IPS-NIHi7 (cell line): ENCODE measurements at regions not wholly inside any gene's neighbourhood (a gene's known extent, or its start where the extent isn't known, plus 50 kb on each side); places are given as distances from the start of the nearest gene placed in this dataset.

Experiments used
- DNase-seq: peaks from one replicate; pipeline ENCODE4 v3.0.0; 2012; ENCODE audit warnings: mixed read lengths; ENCODE audit errors: extremely low spot score

DNA sequence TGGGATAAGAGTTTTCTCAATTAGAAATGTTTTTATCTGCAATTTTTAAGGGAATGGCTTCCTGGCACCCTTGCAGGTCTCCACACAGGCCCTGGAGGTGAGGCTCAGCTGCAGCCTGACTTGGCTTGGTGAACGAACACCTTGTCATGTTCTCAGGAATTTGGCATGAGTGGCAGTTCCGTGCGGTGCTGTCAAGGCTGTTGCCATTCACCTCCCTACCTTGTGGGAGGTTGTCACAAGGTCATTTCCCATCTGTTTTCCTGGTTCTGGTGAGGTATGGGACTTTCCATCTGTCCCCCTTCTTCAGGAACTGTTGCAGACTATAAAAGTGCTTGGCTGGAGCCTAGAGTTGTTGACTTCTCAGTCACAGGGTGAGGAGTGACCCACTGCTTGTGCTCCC, 82.9 kb downstream of the ELOVL4 start:
- DNase-seq: no peak

DNA sequence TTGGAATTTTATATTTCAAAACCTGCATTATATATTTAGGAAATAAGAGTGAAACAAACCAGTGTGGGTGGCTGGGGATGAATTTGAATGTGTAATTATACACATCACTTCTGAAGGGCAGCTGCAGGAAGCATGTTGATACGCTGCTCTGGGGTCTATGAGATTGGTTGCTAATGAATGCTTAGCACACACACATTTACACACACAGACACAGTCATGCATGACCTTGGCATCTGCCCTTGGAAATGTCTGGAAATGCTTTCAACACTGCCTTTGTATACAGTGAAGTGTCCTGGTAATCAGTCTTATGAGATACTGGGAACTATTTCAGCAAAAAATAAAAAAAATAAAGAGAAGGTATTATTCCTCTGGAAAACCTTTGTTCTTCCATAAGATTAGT, 83.4 kb downstream of the ELOVL4 start:
- DNase-seq: no peak

DNA sequence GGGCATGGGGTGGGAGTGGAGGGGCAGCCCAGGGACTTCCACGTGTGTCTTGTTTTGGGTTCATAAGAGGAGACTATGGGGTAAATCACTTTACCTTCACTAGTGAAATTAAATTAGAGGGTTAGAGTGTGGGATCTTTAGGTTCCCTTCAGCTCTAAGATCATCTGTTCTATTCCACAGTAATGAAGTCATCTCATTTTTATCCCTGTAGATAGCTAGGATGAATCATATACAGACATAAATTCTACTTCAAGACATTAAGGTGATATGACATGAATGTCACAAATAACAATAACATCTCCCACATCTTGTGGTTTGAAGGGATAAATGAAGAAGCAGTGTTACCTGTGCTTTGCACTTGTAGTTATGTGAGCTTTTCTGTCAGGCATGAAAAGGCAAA, 83.8 kb downstream of the ELOVL4 start:
- DNase-seq: no peak

DNA sequence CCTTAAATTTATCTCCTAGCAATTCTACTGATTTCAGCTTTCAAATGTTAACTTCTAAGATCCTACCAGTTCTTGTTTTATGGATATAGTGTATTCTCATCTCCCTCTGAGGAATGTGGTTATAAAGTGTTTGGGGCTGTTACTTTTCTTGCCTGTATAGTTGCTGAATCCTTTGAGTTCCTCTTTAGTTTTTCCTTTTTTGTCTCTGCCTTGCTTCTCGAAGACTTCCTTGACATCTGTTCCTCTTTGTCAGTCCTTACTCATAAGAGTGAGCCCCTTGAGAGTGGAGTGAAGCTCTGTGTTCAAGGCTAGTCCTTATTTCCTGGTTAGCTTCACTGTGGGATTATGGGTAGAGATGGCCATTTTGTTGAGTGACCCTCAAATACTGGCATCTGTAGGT, 84.6 kb downstream of the ELOVL4 start:
- DNase-seq: no peak

DNA sequence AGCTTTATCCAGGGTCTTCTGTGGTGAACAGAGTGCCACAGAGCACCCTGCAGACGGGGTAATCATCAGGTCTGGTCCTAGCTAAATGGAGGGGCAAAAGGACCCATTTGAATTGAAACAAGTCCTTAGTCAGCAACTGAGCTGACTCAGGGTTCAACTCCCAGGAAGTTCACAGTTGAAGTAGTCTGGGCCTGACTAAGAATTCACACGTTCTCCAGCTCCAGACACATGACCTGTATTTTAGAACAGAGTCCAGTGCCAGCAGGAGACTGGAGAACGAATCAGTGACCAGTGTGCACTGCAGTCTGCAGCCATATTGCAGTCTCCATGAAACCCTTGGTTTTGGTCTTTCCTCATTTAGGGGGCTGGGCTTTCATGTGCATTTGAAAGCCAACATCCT, 85.2 kb downstream of the ELOVL4 start:
- DNase-seq: no peak

DNA sequence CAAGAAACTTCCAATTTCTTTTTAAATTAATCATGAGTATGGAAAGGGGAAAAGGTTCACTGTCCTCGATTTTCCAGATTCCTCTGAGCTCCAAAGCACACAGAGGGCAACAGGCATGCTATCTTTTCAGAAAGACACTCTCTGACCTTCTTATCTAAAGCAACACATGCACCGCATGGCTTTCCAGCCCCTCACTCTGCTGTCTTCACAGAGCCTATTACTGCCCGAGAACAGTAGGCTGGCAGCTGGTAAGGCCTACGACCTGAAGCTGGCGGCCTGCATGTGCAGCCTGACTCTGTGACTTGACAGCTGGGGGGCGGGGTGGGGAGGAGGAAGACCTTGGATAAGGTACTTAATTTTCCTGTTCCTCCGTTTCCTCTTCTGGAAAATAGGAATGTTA, 86.3 kb downstream of the ELOVL4 start:
- no peak for DNase-seq

DNA sequence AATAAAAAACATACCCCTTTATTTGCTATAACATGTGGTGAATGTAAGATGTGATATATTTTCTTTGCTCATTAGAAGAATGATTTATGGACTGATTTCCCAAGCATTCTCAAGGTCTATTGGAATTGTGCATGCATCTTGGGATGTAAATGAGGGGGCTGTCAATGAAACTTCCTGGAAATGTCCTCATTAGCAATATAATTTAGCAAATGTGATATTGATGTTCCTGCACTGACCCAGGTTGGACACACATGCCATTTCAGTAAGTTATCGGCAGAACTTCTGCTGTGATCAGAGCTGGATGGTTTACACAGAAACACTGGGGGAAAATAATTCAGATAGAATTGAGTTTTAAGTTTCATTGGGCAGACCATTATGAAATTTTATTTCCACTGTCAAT, 99.9 kb downstream of the ELOVL4 start:
- DNase-seq: no peak

DNA sequence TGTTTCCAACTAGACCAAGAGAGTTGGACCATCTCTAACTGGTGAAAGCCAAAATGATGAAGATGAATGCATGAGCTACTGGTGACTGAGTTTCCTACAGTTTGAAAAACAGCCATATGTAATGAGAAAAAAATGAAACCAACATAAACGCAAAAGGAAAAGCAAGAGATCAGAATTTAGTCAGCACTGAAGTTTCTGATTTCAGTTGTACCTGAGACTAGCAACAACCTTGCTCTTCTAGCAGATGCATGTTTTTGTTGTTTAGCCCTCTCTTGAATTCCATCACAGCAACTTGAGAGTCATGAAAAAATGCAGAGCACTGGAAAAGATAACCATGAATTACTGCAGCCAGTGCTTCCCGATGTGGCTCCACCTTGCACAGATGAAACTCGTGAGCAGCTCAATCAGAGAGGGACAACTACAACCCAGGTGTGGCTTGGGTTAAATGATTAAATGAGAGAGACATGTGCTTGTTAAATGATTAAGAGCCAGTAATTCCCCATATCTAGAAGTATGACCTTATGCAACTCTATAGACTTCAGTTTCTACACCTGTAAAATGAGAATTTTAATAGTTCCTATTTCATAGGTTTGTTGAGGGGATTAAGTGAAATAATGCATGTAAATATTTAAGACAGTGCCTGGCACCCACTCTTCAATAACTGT, 104.8 kb downstream of the ELOVL4 start:
- DNase-seq: no peak

DNA sequence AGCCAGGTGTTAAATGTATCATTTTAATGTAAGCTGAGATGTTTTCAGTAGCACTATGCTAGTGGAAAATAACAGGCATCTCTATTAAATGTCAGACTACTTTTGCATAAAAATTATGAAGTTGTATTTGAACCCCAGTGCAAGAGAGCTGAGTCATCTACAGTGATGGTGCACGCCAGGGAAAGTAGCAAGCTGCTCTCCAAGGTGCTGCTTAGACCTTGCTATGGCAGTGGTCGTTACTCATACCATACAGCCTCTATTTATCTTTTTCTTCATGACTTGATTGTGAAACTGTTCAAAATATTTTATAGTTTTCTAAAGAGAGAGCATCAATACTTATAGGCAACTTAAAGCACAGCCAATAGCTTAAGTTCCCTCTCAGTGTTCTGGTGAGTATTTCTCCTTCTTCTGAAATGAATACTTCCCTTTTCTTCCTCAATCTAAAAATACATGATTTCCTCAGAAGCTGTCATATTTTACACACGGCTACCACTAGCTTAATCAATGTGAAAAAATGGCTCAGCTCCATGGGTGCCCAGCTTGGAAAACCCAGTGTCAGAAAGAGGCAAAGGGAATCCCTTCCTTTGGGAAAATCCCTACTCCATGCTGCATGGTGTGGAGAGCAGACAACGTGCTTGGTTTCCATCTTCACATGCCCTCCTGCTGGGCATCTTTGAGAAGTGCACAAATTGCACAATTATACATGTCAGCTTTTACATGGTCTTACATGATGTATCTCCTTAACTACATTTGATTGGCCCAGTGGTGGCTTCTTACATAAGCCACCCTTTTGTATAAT, 105.6 kb downstream of the ELOVL4 start:
- DNase-seq: peak; percentile 45

DNA sequence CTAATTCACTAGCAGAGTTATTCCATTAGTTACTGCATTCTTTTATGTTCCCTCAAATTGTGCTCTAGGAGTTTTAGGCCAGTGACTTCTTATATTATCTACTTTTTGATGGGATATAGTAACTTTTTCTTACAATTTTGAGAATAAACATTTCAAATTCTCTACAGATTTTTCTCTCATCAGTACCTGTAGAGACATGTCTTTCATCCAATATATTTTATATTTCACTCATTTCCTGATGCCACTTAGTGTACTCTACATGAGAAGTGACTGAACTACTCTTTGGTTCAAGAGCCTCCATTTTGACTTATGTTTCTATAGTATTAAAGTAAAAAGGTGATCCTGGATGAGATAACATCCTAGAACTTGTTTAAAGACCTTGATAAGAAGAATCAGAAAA, 108.5 kb downstream of the ELOVL4 start:
- DNase-seq: no peak

DNA sequence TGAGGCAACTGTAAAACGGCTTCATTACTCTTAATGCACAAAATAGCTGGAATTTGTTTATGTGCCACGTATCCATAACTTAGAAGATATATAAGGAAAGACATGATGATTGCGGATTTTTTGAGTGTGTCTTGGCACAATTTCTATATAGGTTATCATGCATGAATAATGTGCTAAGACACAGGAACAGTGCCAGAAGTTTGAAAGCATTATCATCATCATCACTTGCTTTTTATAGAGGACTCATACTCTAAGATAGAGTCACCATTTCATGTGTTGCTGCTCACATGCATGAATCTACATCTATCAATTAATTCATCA, 113.4 kb downstream of the ELOVL4 start:
- no peak for DNase-seq

DNA sequence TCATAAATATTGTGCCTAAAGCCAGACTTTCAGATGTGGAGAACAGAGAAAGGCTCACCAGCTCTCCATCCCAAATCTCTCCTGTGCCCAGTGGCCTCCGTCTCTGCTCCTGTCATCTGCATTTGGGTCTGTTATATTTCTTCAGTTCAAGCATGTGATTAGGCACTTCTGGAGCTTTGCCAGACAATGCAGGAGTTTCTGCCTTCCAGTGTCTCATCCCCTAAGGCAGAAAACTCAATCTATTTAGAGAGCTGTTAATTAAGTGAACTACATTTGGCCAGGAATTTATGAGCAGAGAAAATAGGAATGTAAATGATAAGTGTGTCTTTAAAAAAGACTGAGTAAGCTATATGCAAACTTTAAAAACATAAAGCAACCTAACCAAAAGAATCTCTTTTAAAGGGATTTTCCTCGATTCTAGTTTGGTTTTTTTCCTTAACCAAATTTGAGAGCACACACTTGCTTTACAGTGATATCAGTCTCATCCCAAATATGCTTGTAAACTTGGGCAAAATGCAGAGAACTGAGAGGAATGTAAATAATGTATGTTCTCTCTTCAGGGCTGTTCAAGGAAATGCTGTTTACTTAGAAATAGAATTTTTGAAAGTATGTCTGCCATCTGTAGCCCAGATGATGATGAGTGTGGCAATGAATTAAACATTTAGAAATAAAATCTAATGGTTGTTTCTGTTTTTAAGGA, 113.9 kb downstream of the ELOVL4 start:
- no peak for DNase-seq

DNA sequence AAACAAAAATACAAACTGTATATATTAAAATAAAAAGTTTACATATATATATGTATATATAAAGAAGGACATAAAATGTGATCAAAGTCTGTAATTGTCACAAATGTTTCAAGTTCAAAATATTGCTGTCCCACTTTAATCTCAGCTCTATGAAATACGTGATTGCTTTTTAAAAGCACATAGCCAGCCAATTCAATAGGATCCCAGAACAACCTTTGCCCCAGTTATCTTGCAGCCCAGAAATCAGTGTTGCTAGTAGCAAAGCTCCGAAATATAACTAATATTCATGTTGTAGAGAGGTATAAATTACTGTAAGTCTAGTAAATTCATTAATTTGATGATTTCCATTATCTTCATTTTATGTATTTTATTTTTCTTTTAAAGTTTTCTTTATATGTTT, 114.6 kb downstream of the ELOVL4 start:
- DNase-seq: no peak

DNA sequence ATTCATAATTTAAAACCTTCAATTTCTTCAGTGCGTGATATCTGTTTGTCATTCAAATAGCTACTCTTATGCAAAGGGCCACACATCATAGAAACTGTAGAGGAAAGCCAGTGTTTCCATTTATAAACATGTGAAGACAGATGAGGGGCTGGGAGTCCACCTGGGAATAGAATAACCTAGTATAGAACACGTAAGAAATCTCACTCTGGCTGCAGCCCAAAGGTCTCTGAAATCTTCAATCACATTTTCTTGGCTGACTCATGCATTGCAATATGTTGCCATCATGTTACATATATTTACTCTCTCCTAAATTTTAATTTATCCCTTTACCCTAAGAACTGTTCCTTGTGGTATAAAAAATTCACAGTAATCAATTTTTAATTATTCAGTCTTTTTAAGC, 123.2 kb downstream of the ELOVL4 start:
- no peak for DNase-seq

DNA sequence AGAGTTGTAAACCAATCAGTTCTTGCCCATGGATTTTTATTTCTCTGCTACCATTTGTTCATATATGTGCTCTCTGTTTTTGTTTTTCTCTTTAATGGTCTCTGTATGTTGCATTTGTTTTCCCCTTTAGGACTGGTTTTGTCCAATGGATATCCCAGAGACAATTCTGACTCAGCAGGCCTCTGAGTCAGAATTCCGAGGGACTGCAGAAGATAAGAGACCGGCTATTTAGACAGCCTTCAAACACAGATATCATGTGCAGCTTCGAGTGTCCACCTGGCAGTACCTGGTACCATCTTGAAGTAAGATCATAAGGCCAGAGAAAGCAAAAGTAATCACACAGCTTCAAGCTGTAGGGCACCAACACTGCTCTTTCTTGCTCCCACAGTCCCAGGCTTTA, 125.5 kb downstream of the ELOVL4 start:
- DNase-seq: no peak

DNA sequence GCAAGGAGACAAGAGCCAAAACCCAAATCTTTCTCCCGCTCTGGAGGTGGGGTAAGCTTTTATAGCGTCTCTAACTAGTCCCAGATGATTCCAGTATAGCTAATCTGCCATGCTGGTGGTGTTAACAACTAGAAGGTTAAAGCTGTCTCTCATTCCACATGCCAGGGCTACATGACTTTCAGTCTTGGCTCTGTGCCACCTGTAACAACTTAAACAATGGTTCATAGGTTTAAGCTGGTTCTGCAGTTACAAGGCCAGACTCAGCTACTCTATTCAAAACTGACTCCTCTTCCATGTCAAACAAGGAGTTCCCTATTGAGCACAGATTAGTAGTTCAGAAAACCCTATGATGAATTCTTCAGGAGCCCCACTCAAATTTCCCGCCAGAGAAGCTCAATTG, 128.9 kb downstream of the ELOVL4 start:
- no peak for DNase-seq

DNA sequence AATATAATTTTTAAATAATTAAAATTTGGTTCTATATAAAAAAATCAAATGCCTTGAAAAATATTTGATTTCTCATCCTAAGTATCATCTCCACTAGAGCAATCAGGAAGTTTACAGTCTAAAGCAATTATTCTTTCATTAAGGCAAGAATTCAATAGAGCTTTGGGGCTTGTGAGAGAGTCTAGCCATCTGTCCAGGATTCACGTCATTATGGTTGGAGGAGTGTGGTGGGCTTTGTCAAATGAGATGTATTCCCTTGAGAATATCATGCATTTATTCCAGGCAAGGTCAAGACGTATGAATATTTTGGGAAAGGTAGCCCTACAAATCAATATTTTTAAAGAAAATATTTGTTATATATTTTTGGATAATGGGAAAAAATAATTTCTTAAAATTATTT, 132.4 kb downstream of the ELOVL4 start:
- no peak for DNase-seq

DNA sequence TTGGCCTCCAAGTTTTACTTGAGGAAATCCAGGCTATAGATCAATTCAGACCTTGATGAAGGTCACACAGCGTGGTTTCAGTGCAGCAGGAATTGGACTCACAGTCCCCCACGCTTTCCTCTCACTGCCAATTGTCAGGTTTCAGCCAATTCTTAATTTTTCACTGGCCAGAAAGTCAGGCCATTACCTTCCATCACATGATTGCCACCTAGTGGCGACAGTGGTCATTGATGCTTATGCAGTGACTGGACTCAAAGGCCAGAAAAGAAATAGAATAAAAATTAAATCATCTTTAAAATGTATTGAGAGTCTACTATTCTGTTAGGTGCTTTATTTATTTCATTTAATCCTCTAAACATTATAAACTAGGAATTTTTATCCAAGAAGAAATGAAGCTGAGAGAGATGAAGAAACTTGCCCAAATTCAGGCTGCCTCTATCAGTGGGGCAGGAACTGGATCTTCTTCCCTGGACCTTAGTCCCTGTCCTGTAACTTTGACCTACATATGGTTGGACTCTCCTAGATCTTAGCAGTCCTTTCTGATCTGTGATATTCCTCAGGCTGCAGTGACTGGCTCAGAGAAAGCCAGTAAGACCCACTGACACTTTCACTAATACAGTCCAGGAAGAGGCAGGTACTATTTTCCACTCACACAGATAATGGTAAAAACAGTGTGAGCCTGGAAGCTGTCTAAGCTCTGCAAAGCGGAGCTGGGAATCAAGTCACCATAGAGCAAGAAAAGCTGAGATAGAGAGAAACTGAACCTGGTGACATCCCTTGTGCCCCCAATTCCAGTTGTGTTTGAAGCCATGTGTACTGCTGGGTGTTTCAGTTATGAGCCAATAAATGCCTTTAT, 133.3 kb downstream of the ELOVL4 start:
- DNase-seq: peak; percentile 67

DNA sequence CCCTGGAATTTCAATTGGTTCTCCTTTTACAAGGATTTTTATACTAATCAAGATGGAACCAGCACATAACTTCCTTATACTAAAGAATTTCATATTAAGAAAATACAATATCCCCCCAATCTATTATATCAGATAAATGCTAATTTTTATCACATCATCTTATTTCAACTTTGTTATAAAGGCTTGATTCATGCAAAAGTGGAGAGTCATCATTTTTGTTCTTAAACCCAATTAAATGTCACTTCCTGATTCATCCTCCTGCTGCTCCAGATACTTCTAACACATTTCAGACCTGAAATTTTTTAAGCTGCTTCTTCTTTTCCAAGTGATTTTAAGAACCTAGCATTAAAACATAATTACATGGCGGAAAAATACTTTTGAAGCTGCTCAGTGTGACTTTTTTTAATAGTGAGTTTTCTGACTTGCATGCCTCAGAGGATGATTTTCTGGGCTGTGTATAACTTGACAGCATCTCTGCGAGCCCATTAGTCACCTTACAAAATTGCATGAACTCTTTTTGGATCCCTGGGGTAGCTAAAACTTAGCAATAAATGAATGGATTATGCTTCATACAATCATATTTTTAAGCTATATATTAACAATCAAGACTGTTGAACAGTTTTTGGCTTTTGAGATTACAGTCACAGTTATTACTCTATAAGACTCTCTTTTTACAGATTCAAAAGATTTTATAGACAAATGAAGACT, 134.1 kb downstream of the ELOVL4 start:
- DNase-seq: no peak

DNA sequence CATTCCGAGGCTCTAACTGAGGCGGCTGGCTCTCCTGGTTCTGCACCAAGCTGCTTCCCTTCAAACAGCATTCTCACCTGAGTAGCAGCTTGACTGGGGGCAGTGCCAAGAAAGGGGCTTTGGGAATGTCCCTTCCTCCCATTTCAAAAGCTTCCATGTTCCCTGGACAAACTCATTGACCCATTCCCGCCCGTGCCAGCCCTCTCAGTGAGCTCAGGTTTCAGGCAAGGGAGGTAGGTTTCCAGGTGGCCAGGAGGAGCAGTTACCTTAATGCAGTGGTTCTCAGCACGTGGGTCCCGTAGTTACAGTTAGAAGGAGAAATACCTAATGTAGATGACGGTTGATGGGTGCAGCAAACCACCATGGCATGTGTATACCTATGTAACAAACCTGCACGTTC, 135.2 kb downstream of the ELOVL4 start:
- DNase-seq: no peak

DNA sequence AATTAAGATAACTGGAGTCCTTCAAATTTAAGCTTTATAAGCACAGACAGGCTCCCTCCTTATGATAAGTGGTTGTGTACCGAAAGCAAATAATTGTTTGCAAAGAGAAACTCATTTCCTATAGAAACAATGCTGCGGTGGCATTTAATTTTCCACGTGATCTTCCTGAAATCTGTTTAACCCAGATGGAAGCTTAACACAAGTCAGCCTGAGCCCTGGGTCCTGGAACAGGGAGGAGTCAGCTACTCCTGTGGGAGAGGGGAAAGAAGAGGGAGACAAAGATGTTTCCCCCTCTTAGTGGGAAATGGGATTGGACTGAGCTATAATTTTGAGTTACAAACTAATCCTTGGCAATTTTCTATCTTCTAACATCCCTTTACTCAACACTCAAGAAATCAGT, 136.5 kb downstream of the ELOVL4 start:
- no peak for DNase-seq
